Smooth muscle cell (in vitro differentiated cells): ENCODE measurements at regions not wholly inside any gene's neighbourhood (a gene's known extent, or its start where the extent isn't known, plus 50 kb on each side); places are given as distances from the start of the nearest gene placed in this dataset.
"Not testable (repeated sequence)": the region's sequence is repeated elsewhere in the genome, so short reads cannot be mapped to it uniquely, and the experiment has no call there.

Experiments
- DNase-seq: peaks from one replicate; lab custom pipeline; 2025; ENCODE audit not compliant: unreplicated experiment; lab: John Stamatoyannopoulos, UW
- H2AFZ ChIP-seq: fragments of 200-600 bp; sonication (generic); 2 replicates; pipeline ENCODE4 v1.6.0; 2016; ENCODE audit warnings: antibody characterized with exemption, low read depth, mild to moderate bottlenecking
- H3F3A ChIP-seq: fragments of 200-600 bp; sonication (generic); 2 replicates; pipeline ENCODE4 v1.6.0; 2017; ENCODE audit warnings: antibody characterized with exemption, low read depth
- H3K27ac ChIP-seq: fragments of 200-600 bp; sonication (generic); 2 replicates; pipeline ENCODE4 v1.5.1; 2016; ENCODE audit warnings: low read depth, mild to moderate bottlenecking
- H3K27me3 ChIP-seq: fragments of 200-600 bp; sonication (generic); 2 replicates; pipeline ENCODE4 v1.6.1; 2016; ENCODE audit warnings: low read depth, mild to moderate bottlenecking
- H3K36me3 ChIP-seq: fragments of 200-600 bp; sonication (generic); 2 replicates; pipeline ENCODE4 v1.5.1; 2016; ENCODE audit warnings: low read depth
- H3K4me1 ChIP-seq: fragments of 200-600 bp; sonication (generic); 2 replicates; pipeline ENCODE4 v1.5.1; 2016; ENCODE audit warnings: low read depth
- H3K4me2 ChIP-seq: fragments of 200-600 bp; sonication (generic); 2 replicates; pipeline ENCODE4 v1.6.0; 2016; ENCODE audit warnings: mild to moderate bottlenecking
- H3K4me3 ChIP-seq: fragments of 200-600 bp; sonication (generic); 2 replicates; pipeline ENCODE4 v1.5.1; 2016; ENCODE audit warnings: mild to moderate bottlenecking
- H3K79me2 ChIP-seq: fragments of 200-600 bp; sonication (generic); 2 replicates; pipeline ENCODE4 v1.6.0; 2016; ENCODE audit warnings: low read depth, mild to moderate bottlenecking
- H3K9ac ChIP-seq: fragments of 200-600 bp; sonication (generic); 2 replicates; pipeline ENCODE4 v1.6.0; 2016; ENCODE audit warnings: low read depth
- H3K9me3 ChIP-seq: fragments of 200-600 bp; sonication (generic); replicated peaks from 2 replicates; pipeline ENCODE4 v1.5.1; 2016; ENCODE audit warnings: low read depth
- H4K20me1 ChIP-seq: fragments of 200-600 bp; sonication (generic); 2 replicates; pipeline ENCODE4 v1.6.0; 2016; ENCODE audit warnings: low read depth
- CTCF ChIP-seq: fragments of 200-600 bp; sonication (generic); IDR thresholded peaks from 2 replicates; pipeline ENCODE4 v1.5.1; 2017; ENCODE audit warnings: borderline replicate concordance, mild to moderate bottlenecking, antibody characterized with exemption; ENCODE audit not compliant: insufficient read depth, poor library complexity, severe bottlenecking
- WGBS: methylation state at CpG from one replicate; pipeline ENCODE4 v1.1.7; 2016; ENCODE audit warnings: low lambda C conversion rate; 5-methylcytosine and 5-hydroxymethylcytosine counted together

GRCh38 chr9:78406933-78407332 is 110.0 kb downstream of the PSAT1 start:
- 83% methylated on average over 2 of the region's 2 CpGs for WGBS
- H3K4me3 ChIP-seq, result no peak overlapping the region
- H2AFZ ChIP-seq, result no peak overlapping the region
- H3K27ac ChIP-seq, result no peak overlapping the region
- no peaks in the 10 kb centered on the region for H3K79me2 ChIP-seq
- H3K9me3 ChIP-seq, result no peaks in the 10 kb centered on the region
- H3K9ac ChIP-seq, result no peak overlapping the region
- no peaks in the 10 kb centered on the region for H3K4me1 ChIP-seq
- no peaks in the 10 kb centered on the region for H3K36me3 ChIP-seq
- TF ChIP-seq CTCF, result no peak
- no peak overlapping the region for H3K4me2 ChIP-seq
- H3K27me3 ChIP-seq, result no peaks in the 10 kb centered on the region
- H4K20me1 ChIP-seq, result no peaks in the 10 kb centered on the region
- H3F3A ChIP-seq, result no peaks in the 10 kb centered on the region
- DNase-seq, result no peak

- Histone ChIP-seq H2AFZ (no peak overlapping the region), H3F3A (no peaks in the 10 kb centered on the region), H3K4me2 (no peak overlapping the region), H3K27me3 (no peaks in the 10 kb centered on the region), H3K79me2 (no peaks in the 10 kb centered on the region), H3K27ac (no peak overlapping the region), H3K4me1 (no peaks in the 10 kb centered on the region), H3K9me3 (no peaks in the 10 kb centered on the region), H3K9ac (no peak overlapping the region), H3K4me3 (no peak overlapping the region), H4K20me1 (no peaks in the 10 kb centered on the region), H3K36me3 (no peaks in the 10 kb centered on the region)
- DNase-seq, result no peak
- no peak for TF ChIP-seq CTCF
- 47% methylated on average over 8 of the region's 8 CpGs for WGBS
Observed at GRCh38 chr9:78407636-78408312, 110.8 kb downstream of the PSAT1 start.

GRCh38 chr9:78408388-78408787 is 111.5 kb downstream of the PSAT1 start:
- H3K27me3 ChIP-seq, result no peaks in the 10 kb centered on the region
- WGBS, result 79% methylated on average over 1 of the region's 1 CpG
- no peak overlapping the region for H3K9ac ChIP-seq
- DNase-seq, result no peak
- H3K36me3 ChIP-seq, result no peaks in the 10 kb centered on the region
- no peak overlapping the region for H3K4me3 ChIP-seq
- H2AFZ ChIP-seq, result no peak overlapping the region
- H4K20me1 ChIP-seq, result no peaks in the 10 kb centered on the region
- no peaks in the 10 kb centered on the region for H3K4me1 ChIP-seq
- no peaks in the 10 kb centered on the region for H3K9me3 ChIP-seq
- no peak overlapping the region for H3K27ac ChIP-seq
- H3K79me2 ChIP-seq, result no peaks in the 10 kb centered on the region
- no peak for TF ChIP-seq CTCF
- no peaks in the 10 kb centered on the region for H3F3A ChIP-seq
- no peak overlapping the region for H3K4me2 ChIP-seq

GRCh38 chr9:78409928-78410510 is 113.1 kb downstream of the PSAT1 start:
- not testable (repeated sequence) for H3K9me3 ChIP-seq, H3K27ac ChIP-seq, H4K20me1 ChIP-seq, H3K79me2 ChIP-seq, H3K9ac ChIP-seq, DNase-seq, H3K4me1 ChIP-seq, H3K4me3 ChIP-seq, H3K4me2 ChIP-seq, H2AFZ ChIP-seq, H3K27me3 ChIP-seq, H3F3A ChIP-seq, H3K36me3 ChIP-seq
- 97% methylated on average over 25 of the region's 25 CpGs for WGBS
